Smooth muscle cell (in vitro differentiated cells): ENCODE measurements at regions not wholly inside any gene's neighbourhood (a gene's known extent, or its start where the extent isn't known, plus 50 kb on each side); places are given as distances from the start of the nearest gene placed in this dataset.

Experiments
- DNase-seq: peaks from one replicate; lab custom pipeline; 2025; ENCODE audit not compliant: unreplicated experiment; lab: John Stamatoyannopoulos, UW
- H2AFZ ChIP-seq: fragments of 200-600 bp; sonication (generic); 2 replicates; pipeline ENCODE4 v1.6.0; 2016; ENCODE audit warnings: antibody characterized with exemption, low read depth, mild to moderate bottlenecking
- H3F3A ChIP-seq: fragments of 200-600 bp; sonication (generic); 2 replicates; pipeline ENCODE4 v1.6.0; 2017; ENCODE audit warnings: antibody characterized with exemption, low read depth
- H3K27ac ChIP-seq: fragments of 200-600 bp; sonication (generic); 2 replicates; pipeline ENCODE4 v1.5.1; 2016; ENCODE audit warnings: low read depth, mild to moderate bottlenecking
- H3K27me3 ChIP-seq: fragments of 200-600 bp; sonication (generic); 2 replicates; pipeline ENCODE4 v1.6.1; 2016; ENCODE audit warnings: low read depth, mild to moderate bottlenecking
- H3K36me3 ChIP-seq: fragments of 200-600 bp; sonication (generic); 2 replicates; pipeline ENCODE4 v1.5.1; 2016; ENCODE audit warnings: low read depth
- H3K4me1 ChIP-seq: fragments of 200-600 bp; sonication (generic); 2 replicates; pipeline ENCODE4 v1.5.1; 2016; ENCODE audit warnings: low read depth
- H3K4me2 ChIP-seq: fragments of 200-600 bp; sonication (generic); 2 replicates; pipeline ENCODE4 v1.6.0; 2016; ENCODE audit warnings: mild to moderate bottlenecking
- H3K4me3 ChIP-seq: fragments of 200-600 bp; sonication (generic); 2 replicates; pipeline ENCODE4 v1.5.1; 2016; ENCODE audit warnings: mild to moderate bottlenecking
- H3K79me2 ChIP-seq: fragments of 200-600 bp; sonication (generic); 2 replicates; pipeline ENCODE4 v1.6.0; 2016; ENCODE audit warnings: low read depth, mild to moderate bottlenecking
- H3K9ac ChIP-seq: fragments of 200-600 bp; sonication (generic); 2 replicates; pipeline ENCODE4 v1.6.0; 2016; ENCODE audit warnings: low read depth
- H3K9me3 ChIP-seq: fragments of 200-600 bp; sonication (generic); replicated peaks from 2 replicates; pipeline ENCODE4 v1.5.1; 2016; ENCODE audit warnings: low read depth
- H4K20me1 ChIP-seq: fragments of 200-600 bp; sonication (generic); 2 replicates; pipeline ENCODE4 v1.6.0; 2016; ENCODE audit warnings: low read depth
- CTCF ChIP-seq: fragments of 200-600 bp; sonication (generic); IDR thresholded peaks from 2 replicates; pipeline ENCODE4 v1.5.1; 2017; ENCODE audit warnings: borderline replicate concordance, mild to moderate bottlenecking, antibody characterized with exemption; ENCODE audit not compliant: insufficient read depth, poor library complexity, severe bottlenecking
- WGBS: methylation state at CpG from one replicate; pipeline ENCODE4 v1.1.7; 2016; ENCODE audit warnings: low lambda C conversion rate; 5-methylcytosine and 5-hydroxymethylcytosine counted together

- Histone ChIP-seq H3K4me1 (no peaks in the 10 kb centered on the region), H3K79me2 (no peaks in the 10 kb centered on the region), H3K9me3 (no peaks in the 10 kb centered on the region), H4K20me1 (no peaks in the 10 kb centered on the region), H3F3A (no peaks in the 10 kb centered on the region), H3K4me3 (no peak overlapping the region), H3K27ac (no peak overlapping the region), H3K36me3 (no peaks in the 10 kb centered on the region), H3K9ac (no peak overlapping the region), H2AFZ (no peak overlapping the region), H3K27me3 (peaks cover 24% of the 10 kb centered on the region), H3K4me2 (no peak overlapping the region)
- 87% methylated on average over 4 of the region's 4 CpGs for WGBS
- DNase-seq, result no peak
- no peak for TF ChIP-seq CTCF
These were observed 300.5 kb downstream of the GRIN2B start for GRCh38 chr12:13680916-13681315.

GRCh38 chr12:13676880-13677279 lies 304.5 kb downstream of the GRIN2B start:
- no peak overlapping the region for H3K27ac ChIP-seq
- no peak overlapping the region for H3K9ac ChIP-seq
- H2AFZ ChIP-seq, result no peak overlapping the region
- H3F3A ChIP-seq, result no peaks in the 10 kb centered on the region
- no peaks in the 10 kb centered on the region for H3K79me2 ChIP-seq
- no peaks in the 10 kb centered on the region for H3K9me3 ChIP-seq
- no peak overlapping the region for H3K4me2 ChIP-seq
- no peaks in the 10 kb centered on the region for H3K4me1 ChIP-seq
- H3K4me3 ChIP-seq, result no peak overlapping the region
- H3K36me3 ChIP-seq, result no peaks in the 10 kb centered on the region
- TF ChIP-seq CTCF, result no peak
- peaks cover 18% of the 10 kb centered on the region for H3K27me3 ChIP-seq
- no peaks in the 10 kb centered on the region for H4K20me1 ChIP-seq
- no peak for DNase-seq
- WGBS, result 86% methylated on average over 1 of the region's 1 CpG

GRCh38 chr12:13670285-13670866 lies 311.0 kb downstream of the GRIN2B start:
- DNase-seq, result no peak
- H3K9me3 ChIP-seq, result no peaks in the 10 kb centered on the region
- no peaks in the 10 kb centered on the region for H3F3A ChIP-seq
- TF ChIP-seq CTCF, result no peak
- no peaks in the 10 kb centered on the region for H3K36me3 ChIP-seq
- H3K4me1 ChIP-seq, result no peaks in the 10 kb centered on the region
- 67% methylated on average over 1 of the region's 1 CpG for WGBS
- H3K79me2 ChIP-seq, result no peaks in the 10 kb centered on the region
- no peak overlapping the region for H3K4me2 ChIP-seq
- H3K9ac ChIP-seq, result no peak overlapping the region
- H3K27me3 ChIP-seq, result no peaks in the 10 kb centered on the region
- H2AFZ ChIP-seq, result no peak overlapping the region
- H3K4me3 ChIP-seq, result no peak overlapping the region
- H4K20me1 ChIP-seq, result no peaks in the 10 kb centered on the region
- H3K27ac ChIP-seq, result no peak overlapping the region

GRCh38 chr12:13668880-13669279 lies 312.5 kb downstream of the GRIN2B start:
- Histone ChIP-seq H3K4me3 (no peak overlapping the region), H3K4me2 (no peak overlapping the region), H2AFZ (no peak overlapping the region), H3K27me3 (no peaks in the 10 kb centered on the region), H3K36me3 (no peaks in the 10 kb centered on the region), H3K79me2 (no peaks in the 10 kb centered on the region), H3K9me3 (no peaks in the 10 kb centered on the region), H3F3A (no peaks in the 10 kb centered on the region), H3K9ac (no peak overlapping the region), H3K27ac (no peak overlapping the region), H3K4me1 (no peaks in the 10 kb centered on the region), H4K20me1 (no peaks in the 10 kb centered on the region)
- DNase-seq, result no peak
- 78% methylated on average over 2 of the region's 3 CpGs for WGBS
- no peak for TF ChIP-seq CTCF
